Loucy (cell line): ENCODE measurements at regions not wholly inside any gene's neighbourhood (a gene's known extent, or its start where the extent isn't known, plus 50 kb on each side); places are given as distances from the start of the nearest gene placed in this dataset.

Experiments
- H2AFZ ChIP-seq: fragments of 200-600 bp; sonication (generic); 2 replicates; pipeline ENCODE4 v1.6.0; 2016; ENCODE audit warnings: antibody characterized with exemption, mild to moderate bottlenecking, low read length, moderate library complexity
- H3F3A ChIP-seq: fragments of 200-600 bp; 2 replicates; pipeline ENCODE4 v1.6.0; 2016; ENCODE audit warnings: antibody characterized with exemption, low read depth, mild to moderate bottlenecking
- H3K27me3 ChIP-seq: fragments of 200-600 bp; sonication (generic); 2 replicates; pipeline ENCODE4 v1.6.1; 2014; ENCODE audit warnings: low read length, mild to moderate bottlenecking; ENCODE audit not compliant: insufficient read depth, poor library complexity, severe bottlenecking
- H3K36me3 ChIP-seq: fragments of 200-600 bp; sonication (generic); 2 replicates; pipeline ENCODE4 v1.6.1; 2016; ENCODE audit warnings: low read length; ENCODE audit not compliant: insufficient read depth
- H3K4me1 ChIP-seq: fragments of 200-600 bp; sonication (generic); 2 replicates; pipeline ENCODE4 v1.5.1; 2014; ENCODE audit warnings: low read length, mild to moderate bottlenecking; ENCODE audit not compliant: insufficient read depth, poor library complexity, severe bottlenecking
- H3K4me2 ChIP-seq: fragments of 200-600 bp; sonication (generic); 2 replicates; pipeline ENCODE4 v1.6.0; 2014; ENCODE audit warnings: antibody characterized with exemption, low read length, low read depth, mild to moderate bottlenecking; ENCODE audit not compliant: poor library complexity, severe bottlenecking
- H3K4me3 ChIP-seq: fragments of 200-600 bp; sonication (generic); 2 replicates; pipeline ENCODE4 v1.5.1; 2014; ENCODE audit warnings: low read length, mild to moderate bottlenecking, mixed read lengths; ENCODE audit not compliant: poor library complexity, severe bottlenecking
- H3K79me2 ChIP-seq: fragments of 200-600 bp; sonication (generic); 2 replicates; pipeline ENCODE4 v1.6.1; 2014; ENCODE audit warnings: low read length; ENCODE audit not compliant: insufficient read depth
- H3K9ac ChIP-seq: fragments of 200-600 bp; sonication (generic); 2 replicates; pipeline ENCODE4 v1.6.0; 2014; ENCODE audit warnings: mild to moderate bottlenecking, low read depth, low read length, moderate library complexity; ENCODE audit not compliant: poor library complexity, severe bottlenecking
- H3K9me2 ChIP-seq: fragments of 200-600 bp; sonication (generic); replicated peaks from 2 replicates; pipeline ENCODE4 v1.6.1; 2016; ENCODE audit warnings: low read depth, low read length, mixed read lengths
- H3K9me3 ChIP-seq: fragments of 200-600 bp; sonication (generic); 2 replicates; pipeline ENCODE4 v1.6.1; 2014; ENCODE audit warnings: mild to moderate bottlenecking, antibody characterized with exemption, low read length, low read depth; ENCODE audit not compliant: insufficient read depth
- H4K20me1 ChIP-seq: fragments of 200-600 bp; sonication (generic); 2 replicates; pipeline ENCODE4 v1.6.0; 2014; ENCODE audit warnings: antibody characterized with exemption, low read length, mild to moderate bottlenecking; ENCODE audit not compliant: insufficient read depth, poor library complexity, severe bottlenecking
- EZH2phosphoT487 ChIP-seq: fragments of 200-600 bp; IDR thresholded peaks from 2 replicates; pipeline ENCODE4 v1.6.1; 2018; ENCODE audit warnings: antibody characterized with exemption, mild to moderate bottlenecking, moderate library complexity, borderline replicate concordance
- TF ChIP-seq, protein P1 (sequence below): fragments of 200-600 bp; sonication (generic); conservative IDR thresholded peaks from 2 replicates; pipeline ENCODE4 v1.5.1; 2014; ENCODE audit warnings: mild to moderate bottlenecking, antibody characterized with exemption, low read length

DNA sequence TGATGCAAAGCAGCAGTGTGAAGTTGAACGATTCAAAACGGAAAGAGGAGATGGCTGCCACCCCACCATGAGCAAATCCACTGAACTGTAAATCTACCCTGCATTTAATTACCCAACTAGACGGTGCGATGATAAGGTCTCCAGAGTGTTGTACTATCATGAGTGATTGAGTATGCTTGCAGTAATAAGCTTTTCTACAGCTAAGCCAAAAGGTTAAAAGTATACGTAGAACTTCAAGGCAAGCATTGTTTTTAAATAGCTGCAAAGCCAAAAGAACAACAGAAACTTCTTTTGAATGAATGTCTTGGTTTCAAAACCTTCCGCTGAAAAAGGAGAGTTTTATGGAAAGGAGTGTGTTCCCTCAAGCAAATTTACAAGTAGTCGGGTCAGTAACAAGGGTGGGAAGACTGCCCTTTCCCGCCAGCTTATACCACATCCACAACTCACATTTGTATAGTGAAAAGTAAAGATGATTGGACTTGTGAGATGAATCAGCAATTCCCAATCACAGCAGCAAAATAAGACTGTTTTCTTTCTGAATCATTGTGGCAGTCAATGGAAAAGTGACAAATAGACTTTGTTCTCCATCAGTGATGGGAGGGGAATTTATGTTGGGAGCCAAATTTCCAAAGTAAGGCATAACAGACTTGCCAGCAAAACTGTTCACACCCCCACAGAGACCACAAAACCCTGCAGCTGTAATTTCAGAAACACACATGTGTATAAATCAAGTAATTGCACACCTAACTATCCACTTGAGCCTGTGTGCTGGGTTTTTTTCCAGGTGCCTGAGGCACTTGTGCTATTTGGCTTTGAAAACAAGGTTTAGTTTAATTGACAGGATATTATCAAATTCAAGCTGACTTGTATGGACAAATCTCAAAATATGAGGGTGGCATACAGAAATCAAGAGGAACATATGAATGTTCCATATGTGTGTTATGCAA is 407.7 kb upstream of the GRAMD2B start:
- Histone ChIP-seq H3K9ac (no peak overlapping the region), H3K4me3 (no peak overlapping the region), H3F3A (no peaks in the 10 kb centered on the region), H3K36me3 (no peaks in the 10 kb centered on the region), H4K20me1 (no peaks in the 10 kb centered on the region), H3K79me2 (no peaks in the 10 kb centered on the region), H2AFZ (no peak overlapping the region), H3K9me2 (no peaks in the 10 kb centered on the region), H3K4me1 (no peaks in the 10 kb centered on the region), H3K27me3 (no peaks in the 10 kb centered on the region), H3K4me2 (no peak overlapping the region), H3K9me3 (no peaks in the 10 kb centered on the region)
- TF ChIP-seq, protein P1, sequence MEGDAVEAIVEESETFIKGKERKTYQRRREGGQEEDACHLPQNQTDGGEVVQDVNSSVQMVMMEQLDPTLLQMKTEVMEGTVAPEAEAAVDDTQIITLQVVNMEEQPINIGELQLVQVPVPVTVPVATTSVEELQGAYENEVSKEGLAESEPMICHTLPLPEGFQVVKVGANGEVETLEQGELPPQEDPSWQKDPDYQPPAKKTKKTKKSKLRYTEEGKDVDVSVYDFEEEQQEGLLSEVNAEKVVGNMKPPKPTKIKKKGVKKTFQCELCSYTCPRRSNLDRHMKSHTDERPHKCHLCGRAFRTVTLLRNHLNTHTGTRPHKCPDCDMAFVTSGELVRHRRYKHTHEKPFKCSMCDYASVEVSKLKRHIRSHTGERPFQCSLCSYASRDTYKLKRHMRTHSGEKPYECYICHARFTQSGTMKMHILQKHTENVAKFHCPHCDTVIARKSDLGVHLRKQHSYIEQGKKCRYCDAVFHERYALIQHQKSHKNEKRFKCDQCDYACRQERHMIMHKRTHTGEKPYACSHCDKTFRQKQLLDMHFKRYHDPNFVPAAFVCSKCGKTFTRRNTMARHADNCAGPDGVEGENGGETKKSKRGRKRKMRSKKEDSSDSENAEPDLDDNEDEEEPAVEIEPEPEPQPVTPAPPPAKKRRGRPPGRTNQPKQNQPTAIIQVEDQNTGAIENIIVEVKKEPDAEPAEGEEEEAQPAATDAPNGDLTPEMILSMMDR, result no peak
- no peak for TF ChIP-seq EZH2phosphoT487

DNA sequence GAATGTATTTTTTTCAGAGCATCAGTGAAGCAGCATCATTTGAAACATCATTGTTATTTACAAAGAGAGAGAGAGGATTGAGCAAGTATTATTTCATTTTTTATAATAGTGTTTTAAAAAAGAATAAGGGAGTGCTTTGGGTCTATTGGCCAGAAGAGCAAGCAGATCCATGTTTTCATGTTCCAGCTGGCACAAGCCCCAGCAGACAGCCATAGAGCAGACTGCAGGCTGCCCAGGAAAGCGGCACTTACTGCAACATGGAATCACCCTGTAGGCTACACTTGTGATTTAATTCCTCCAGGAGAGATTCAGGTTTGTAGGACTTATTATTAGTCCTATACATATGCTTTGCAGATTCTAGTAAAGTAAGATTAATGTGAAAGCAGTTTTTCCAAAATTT is 407.0 kb upstream of the GRAMD2B start:
- no peaks in the 10 kb centered on the region for H3K27me3 ChIP-seq
- H3K4me3 ChIP-seq, result no peak overlapping the region
- H3K36me3 ChIP-seq, result no peaks in the 10 kb centered on the region
- no peak overlapping the region for H2AFZ ChIP-seq
- no peaks in the 10 kb centered on the region for H3K4me1 ChIP-seq
- H3K79me2 ChIP-seq, result no peaks in the 10 kb centered on the region
- no peaks in the 10 kb centered on the region for H3F3A ChIP-seq
- no peak for TF ChIP-seq EZH2phosphoT487
- TF ChIP-seq, protein P1, result no peak
- no peaks in the 10 kb centered on the region for H4K20me1 ChIP-seq
- H3K9ac ChIP-seq, result no peak overlapping the region
- no peaks in the 10 kb centered on the region for H3K9me3 ChIP-seq
- H3K4me2 ChIP-seq, result no peak overlapping the region
- no peaks in the 10 kb centered on the region for H3K9me2 ChIP-seq

DNA sequence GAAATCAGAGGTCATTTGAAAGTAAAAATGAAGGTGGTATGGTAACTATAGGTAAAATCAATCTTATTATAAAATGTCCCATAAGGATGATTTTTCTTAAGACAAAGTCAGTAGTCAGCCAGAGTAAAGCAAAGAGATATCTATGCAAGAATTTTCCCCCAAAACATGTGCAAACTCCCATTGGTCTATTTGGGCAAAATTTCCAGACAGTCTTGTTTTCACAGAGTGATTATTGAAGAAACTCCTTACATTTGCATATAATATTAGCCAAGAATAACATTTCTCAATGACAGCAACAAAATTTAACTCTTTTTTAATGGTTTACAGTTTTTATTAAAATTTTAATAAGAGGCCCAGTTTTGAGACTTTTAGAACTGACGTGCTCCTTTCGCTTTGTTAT is 406.1 kb upstream of the GRAMD2B start:
- no peak overlapping the region for H3K4me3 ChIP-seq
- no peaks in the 10 kb centered on the region for H3K79me2 ChIP-seq
- H3F3A ChIP-seq, result no peaks in the 10 kb centered on the region
- no peaks in the 10 kb centered on the region for H3K36me3 ChIP-seq
- no peak for TF ChIP-seq EZH2phosphoT487
- TF ChIP-seq, protein P1, result no peak
- H3K9me2 ChIP-seq, result no peaks in the 10 kb centered on the region
- no peak overlapping the region for H2AFZ ChIP-seq
- H3K9me3 ChIP-seq, result no peaks in the 10 kb centered on the region
- H4K20me1 ChIP-seq, result no peaks in the 10 kb centered on the region
- no peaks in the 10 kb centered on the region for H3K27me3 ChIP-seq
- H3K4me1 ChIP-seq, result no peaks in the 10 kb centered on the region
- no peak overlapping the region for H3K9ac ChIP-seq
- H3K4me2 ChIP-seq, result no peak overlapping the region
